Adrenal gland (tissue), 9 donors: ENCODE measurements at regions not wholly inside any gene's neighbourhood (a gene's known extent, or its start where the extent isn't known, plus 50 kb on each side); places are given as distances from the start of the nearest gene placed in this dataset.

Experiments used
- DNase-seq, 7 donors: peaks; one replicate each; pipeline ENCODE4 v3.0.0-alpha.2; 2019 to 2020
- H3K27ac ChIP-seq, 5 donors: fragments of 200-600 bp; sonication (generic) in 4 of 5; 1 replicate in 3 of 5; 2 replicates in 2 of 5; pipeline versions ENCODE4 v1.5.1 to v1.8.0; 2016 to 2020; ENCODE audit warnings: mild to moderate bottlenecking in 1 of 5
- H3K27me3 ChIP-seq: fragments of 200-600 bp; 2 replicates; pipeline ENCODE4 v1.8.0; 2021
- H3K36me3 ChIP-seq, 2 donors: fragments of 200-600 bp; replicated peaks in 1 of 2; 1 replicate in 1 of 2; 2 replicates in 1 of 2; pipeline versions ENCODE4 v1.5.1 to v1.8.0; 2018 to 2022
- H3K4me1 ChIP-seq, 2 donors: fragments of 200-600 bp; replicated peaks in 1 of 2; 1 replicate in 1 of 2; 2 replicates in 1 of 2; pipeline versions ENCODE4 v1.5.1 to v1.8.0; 2018 to 2021
- H3K4me3 ChIP-seq, 4 donors: fragments of 200-600 bp; sonication (generic) in 3 of 4; one replicate each; pipeline ENCODE4 v1.5.1; 2016 to 2018
- H3K9me3 ChIP-seq, 3 donors: fragments of 200-600 bp; sonication (generic) in 1 of 3; replicated peaks in 1 of 3; 1 replicate in 2 of 3; 2 replicates in 1 of 3; pipeline versions ENCODE4 v1.5.1 to v1.8.0; 2016 to 2021
- CTCF ChIP-seq, 6 experiments: fragments of 450-650 bp in 4 of 6; fragments of 200-600 bp in 2 of 6; sonication (generic) in 1 of 6; IDR thresholded peaks; 1 replicate in 5 of 6; 2 replicates in 1 of 6; pipeline versions ENCODE4 v1.5.1 to v1.8.0; 2016 to 2021; ENCODE audit warnings: antibody characterized with exemption in 6 of 6, mild to moderate bottlenecking in 2 of 6, moderate library complexity in 1 of 6
- POLR2A ChIP-seq, 2 donors: fragments of 450-650 bp; IDR thresholded peaks; one replicate each; pipeline ENCODE4 v1.6.1; 2017; ENCODE audit warnings: antibody characterized with exemption in 2 of 2, mild to moderate bottlenecking in 2 of 2, moderate library complexity in 1 of 2
- WGBS, 4 donors: extraction: QIAGEN DNeasy Blood & Tissue Kit in 2 of 4; methylation state at CpG; one replicate each; pipeline versions ENCODE4 v1.1.5 to v1.1.7; 2013 to 2017; 5-methylcytosine and 5-hydroxymethylcytosine counted together
- intact Hi-C, 2 donors: fragments of 100-400 bp; cut with DNase I; formaldehyde crosslinking; loops; one replicate each; pipeline versions ENCODE4 v1.14.1 to v1.15.0; 2022 to 2023
- donor health status: healthy with polysubstance abuse.
- donor health status: Bipolar disorder and iron deficiency.
- donor health status: DM: yes; HTN: yes; CAD: no.
- donor health status: DM: no; HTN: no; CAD: no.
- donor health status: DM: no; HTN: no; CAD: no.

- Histone ChIP-seq H3K27ac (no peak overlapping the region), H3K4me3 (no peak overlapping the region), H3K4me1 (no peaks in the 10 kb centered on the region), H3K9me3 (no peaks in the 10 kb centered on the region), H3K27me3 (no peaks in the 10 kb centered on the region), H3K36me3 (no peaks in the 10 kb centered on the region)
- intact Hi-C loops = no loop called here
- no peak for DNase-seq
- 71 to 83% (median 75%) methylated on average over 3 of the region's 3 CpGs for WGBS, 4 donors
- TF ChIP-seq POLR2A (IDR thresholded peaks at IDR 0.05) (no peak), CTCF (IDR thresholded peaks at IDR 0.05) (no peak)
These were observed 147.0 kb upstream of the ARHGEF9 start for GRCh38 chrX:63932006-63932405.

- H3K4me3 ChIP-seq = no peak overlapping the region
- H3K36me3 ChIP-seq = no peaks in the 10 kb centered on the region
- H3K27me3 ChIP-seq = no peaks in the 10 kb centered on the region
- 40 to 52% (median 50%) methylated on average over 1 to 4 of the region's 4 CpGs for WGBS, 4 donors
- intact Hi-C loops = no loop called here
- no peaks in the 10 kb centered on the region for H3K4me1 ChIP-seq
- no peak for TF ChIP-seq POLR2A (IDR thresholded peaks at IDR 0.05)
- peak in 1 of 6 experiments; percentile 6 for TF ChIP-seq CTCF (IDR thresholded peaks at IDR 0.05)
- H3K9me3 ChIP-seq = no peaks in the 10 kb centered on the region
- no peak overlapping the region for H3K27ac ChIP-seq
- no peak for DNase-seq
These were observed 145.1 kb upstream of the ARHGEF9 start for GRCh38 chrX:63930140-63930539.

GRCh38 chrX:63929608-63930007 is 144.6 kb upstream of the ARHGEF9 start:
- no peak for TF ChIP-seq CTCF (IDR thresholded peaks at IDR 0.05)
- no peak for TF ChIP-seq POLR2A (IDR thresholded peaks at IDR 0.05)
- Histone ChIP-seq H3K4me1 (no peaks in the 10 kb centered on the region), H3K9me3 (no peaks in the 10 kb centered on the region), H3K4me3 (no peak overlapping the region), H3K36me3 (no peaks in the 10 kb centered on the region), H3K27ac (no peak overlapping the region), H3K27me3 (no peaks in the 10 kb centered on the region)
- WGBS, 4 donors = 69 to 77% (median 74%) methylated on average over 4 of the region's 4 CpGs
- DNase-seq = no peak
- intact Hi-C loops = no loop called here

- no peaks in the 10 kb centered on the region for H3K4me1 ChIP-seq
- H3K4me3 ChIP-seq = no peak overlapping the region
- H3K27ac ChIP-seq = no peak overlapping the region
- no peaks in the 10 kb centered on the region for H3K27me3 ChIP-seq
- intact Hi-C loops = no loop called here
- TF ChIP-seq CTCF (IDR thresholded peaks at IDR 0.05) (no peak), POLR2A (IDR thresholded peaks at IDR 0.05) (no peak)
- H3K36me3 ChIP-seq = no peaks in the 10 kb centered on the region
- 78 to 100% (median 89%) methylated on average over 1 to 2 of the region's 2 CpGs for WGBS, 4 donors
- no peak for DNase-seq
- H3K9me3 ChIP-seq = no peaks in the 10 kb centered on the region
These were observed 142.8 kb upstream of the ARHGEF9 start for GRCh38 chrX:63927848-63928247.
